Neuron (in vitro differentiated cells): ENCODE measurements at regions not wholly inside any gene's neighbourhood (a gene's known extent, or its start where the extent isn't known, plus 50 kb on each side); places are given as distances from the start of the nearest gene placed in this dataset.

Experiments used
- H2AFZ ChIP-seq: one replicate; pipeline ENCODE4 v1.6.1; 2013; ENCODE audit warnings: low read depth, mild to moderate bottlenecking, inconsistent platforms, low read length, moderate library complexity
- H3K27me3 ChIP-seq: one replicate; pipeline ENCODE4 v1.6.1; 2013; ENCODE audit warnings: low read length; ENCODE audit not compliant: insufficient read depth
- H3K36me3 ChIP-seq: one replicate; pipeline ENCODE4 v1.6.1; 2013; ENCODE audit warnings: low read length; ENCODE audit not compliant: insufficient read depth
- H3K4me1 ChIP-seq: one replicate; pipeline ENCODE4 v1.6.1; 2013; ENCODE audit warnings: low read length; ENCODE audit not compliant: insufficient read depth
- H3K4me3 ChIP-seq: 2 replicates; pipeline ENCODE4 v1.5.1; 2013; ENCODE audit warnings: mild to moderate bottlenecking, low read length, moderate library complexity
- H3K9me3 ChIP-seq: one replicate; pipeline ENCODE4 v1.6.1; 2013; ENCODE audit warnings: low read length

DNA sequence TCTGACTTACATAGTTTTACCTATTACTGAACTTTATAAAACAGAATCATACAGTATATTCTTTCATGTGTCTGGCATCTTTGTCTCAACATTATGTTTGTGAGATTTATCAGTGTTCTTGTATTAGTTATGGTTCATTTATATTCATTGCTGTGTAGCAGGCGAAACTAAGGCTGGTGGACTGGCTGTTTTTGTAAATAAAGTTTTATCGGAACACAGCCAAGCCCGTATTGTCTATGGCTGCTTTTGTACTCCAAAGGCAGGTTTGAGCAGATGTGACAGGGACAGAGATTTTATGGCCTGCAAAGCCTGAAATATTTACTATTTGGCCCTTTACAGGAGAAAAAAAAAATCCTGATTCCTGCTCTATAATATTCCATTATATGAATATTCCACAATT is 405.8 kb upstream of the RGS6 start:
- Histone ChIP-seq H3K36me3 (no peaks in the 10 kb centered on the region), H3K9me3 (peaks cover 2% of the 10 kb centered on the region), H3K4me3 (no peak overlapping the region), H3K27me3 (no peaks in the 10 kb centered on the region), H3K4me1 (peaks cover 13% of the 10 kb centered on the region), H2AFZ (no peak overlapping the region)

DNA sequence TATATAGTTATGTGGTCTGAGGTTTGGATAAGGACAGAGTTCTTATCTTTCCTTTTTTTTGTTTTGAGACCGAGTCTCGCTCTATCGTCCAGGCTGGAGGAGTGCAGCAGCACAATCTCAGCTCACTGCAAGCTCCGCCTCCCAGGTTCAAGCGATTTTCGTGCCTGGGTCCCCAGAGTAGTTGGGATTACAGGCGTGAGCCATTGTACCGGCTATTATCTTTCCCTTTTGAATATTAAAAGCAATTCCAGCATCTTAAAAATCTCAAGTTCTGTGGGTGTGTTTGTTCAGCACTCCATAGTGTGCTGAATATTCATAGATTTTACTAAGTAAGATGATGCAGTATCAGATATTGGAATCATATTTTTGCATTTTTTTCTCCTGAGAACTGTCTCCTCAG is 404.4 kb upstream of the RGS6 start:
- Histone ChIP-seq H3K27me3 (no peaks in the 10 kb centered on the region), H2AFZ (no peak overlapping the region), H3K9me3 (peaks cover 2% of the 10 kb centered on the region), H3K4me3 (no peak overlapping the region), H3K4me1 (peaks cover 20% of the 10 kb centered on the region), H3K36me3 (no peaks in the 10 kb centered on the region)

DNA sequence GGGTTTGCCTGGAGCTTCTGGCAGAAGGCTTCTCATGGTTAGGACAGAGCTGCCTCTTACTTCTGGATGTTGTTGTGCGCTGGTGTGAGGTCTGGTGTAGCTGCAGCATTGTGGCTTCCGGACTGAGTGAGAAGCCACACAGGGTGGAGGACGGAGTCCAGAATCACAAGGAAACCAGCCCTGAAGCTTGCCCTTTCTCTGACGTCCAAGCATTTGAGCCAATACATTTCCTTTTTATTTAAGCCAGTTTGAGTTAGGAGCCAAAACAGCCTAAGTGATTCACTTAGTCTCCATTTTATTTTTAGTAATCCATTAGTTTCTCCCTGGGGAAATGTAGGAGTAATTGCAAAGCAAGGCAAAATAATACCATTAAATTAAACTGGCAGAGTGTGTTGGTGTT is 402.4 kb upstream of the RGS6 start:
- no peak overlapping the region for H3K4me3 ChIP-seq

DNA sequence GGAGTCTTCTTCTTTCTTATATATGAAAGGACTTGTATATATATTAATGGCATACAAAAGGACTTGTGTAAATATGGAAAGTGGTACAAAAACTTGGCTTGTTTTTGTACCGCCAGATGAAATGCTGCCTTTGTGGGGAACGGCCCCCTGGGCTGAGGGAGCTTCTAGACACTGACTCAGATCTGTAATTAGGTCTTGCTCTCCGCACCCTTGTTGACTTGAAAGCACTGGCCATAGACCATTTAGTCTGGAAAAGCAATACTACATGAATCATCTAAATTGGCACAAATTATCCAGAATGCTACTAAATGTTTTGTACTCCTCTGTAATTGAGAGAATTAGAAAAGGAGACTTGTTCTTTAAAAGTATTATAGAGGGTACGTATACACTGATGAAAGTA is 399.9 kb upstream of the RGS6 start:
- Histone ChIP-seq H3K4me3 (no peak overlapping the region), H2AFZ (no peak overlapping the region), H3K9me3 (no peaks in the 10 kb centered on the region), H3K4me1 (peaks cover 21% of the 10 kb centered on the region), H3K27me3 (no peaks in the 10 kb centered on the region), H3K36me3 (no peaks in the 10 kb centered on the region)

More for the DNA sequence above, 402.4 kb upstream of the RGS6 start:
- Histone ChIP-seq H3K9me3 (peaks cover 2% of the 10 kb centered on the region), H2AFZ (no peak overlapping the region), H3K4me1 (peaks cover 21% of the 10 kb centered on the region), H3K36me3 (no peaks in the 10 kb centered on the region), H3K27me3 (no peaks in the 10 kb centered on the region)

DNA sequence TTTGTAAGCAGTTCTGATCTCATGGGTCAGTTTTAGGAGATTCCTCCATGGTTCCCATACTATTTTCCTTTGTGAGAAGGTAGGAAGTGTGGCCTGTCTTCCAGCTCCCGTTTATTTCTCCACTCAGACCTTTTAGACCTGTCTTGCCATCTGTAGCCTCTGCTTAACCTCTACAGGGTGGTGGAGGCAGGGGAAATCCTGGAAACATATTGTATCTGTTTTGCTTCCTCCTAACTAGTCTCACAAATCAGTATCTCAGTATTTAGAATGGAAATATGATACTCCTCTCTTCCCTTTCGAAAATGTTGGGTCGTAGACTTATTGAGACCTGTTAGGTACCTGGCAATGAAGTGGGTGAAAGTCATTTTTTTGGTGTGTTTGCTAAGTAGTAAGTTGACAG is 399.4 kb upstream of the RGS6 start:
- Histone ChIP-seq H2AFZ (no peak overlapping the region), H3K27me3 (no peaks in the 10 kb centered on the region), H3K36me3 (no peaks in the 10 kb centered on the region), H3K9me3 (no peaks in the 10 kb centered on the region), H3K4me3 (no peak overlapping the region), H3K4me1 (peaks cover 21% of the 10 kb centered on the region)

DNA sequence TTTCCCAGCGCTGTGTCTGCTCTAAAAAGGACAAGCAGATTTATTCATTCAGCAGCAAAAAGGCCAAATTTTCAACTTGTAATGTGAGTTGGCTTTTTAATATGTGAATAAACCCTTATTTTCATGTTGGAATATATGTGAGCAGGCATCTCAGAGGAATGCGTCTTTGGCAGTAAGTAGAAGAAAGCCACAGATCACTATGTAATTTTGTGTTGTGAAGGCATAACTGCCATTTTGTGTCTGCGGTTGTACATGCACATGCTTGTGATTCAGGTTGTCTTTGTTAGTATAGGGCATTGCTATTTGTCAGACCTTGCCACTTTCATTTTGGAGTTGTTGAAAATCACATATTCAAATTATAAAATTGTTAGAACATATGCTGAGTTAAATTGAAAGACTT is 398.8 kb upstream of the RGS6 start:
- no peak overlapping the region for H2AFZ ChIP-seq
- H3K36me3 ChIP-seq, result no peaks in the 10 kb centered on the region
- H3K4me1 ChIP-seq, result peaks cover 21% of the 10 kb centered on the region
- H3K9me3 ChIP-seq, result no peaks in the 10 kb centered on the region
- H3K27me3 ChIP-seq, result no peaks in the 10 kb centered on the region
- H3K4me3 ChIP-seq, result no peak overlapping the region

DNA sequence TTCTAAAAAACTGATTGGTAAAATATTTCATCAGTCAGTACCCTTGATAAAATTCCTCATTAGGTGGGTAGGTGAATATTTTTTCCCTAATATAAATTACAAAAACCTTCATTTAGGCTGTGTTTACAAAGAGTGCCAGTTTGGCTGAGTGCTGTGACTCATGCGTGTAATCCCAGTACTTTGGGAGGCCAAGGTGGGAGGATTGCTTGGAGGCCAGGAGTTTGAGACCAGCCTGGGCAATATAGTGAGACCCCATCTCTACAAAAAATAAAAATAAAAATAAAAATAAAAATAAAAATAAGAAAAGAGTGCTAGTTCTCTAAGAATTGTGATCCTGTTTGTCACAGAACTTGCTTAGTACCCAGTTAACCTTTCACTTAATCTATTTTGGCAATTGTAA is 398.4 kb upstream of the RGS6 start:
- Histone ChIP-seq H3K27me3 (no peaks in the 10 kb centered on the region), H3K9me3 (no peaks in the 10 kb centered on the region), H3K36me3 (no peaks in the 10 kb centered on the region), H2AFZ (no peak overlapping the region), H3K4me3 (no peak overlapping the region), H3K4me1 (peaks cover 21% of the 10 kb centered on the region)

DNA sequence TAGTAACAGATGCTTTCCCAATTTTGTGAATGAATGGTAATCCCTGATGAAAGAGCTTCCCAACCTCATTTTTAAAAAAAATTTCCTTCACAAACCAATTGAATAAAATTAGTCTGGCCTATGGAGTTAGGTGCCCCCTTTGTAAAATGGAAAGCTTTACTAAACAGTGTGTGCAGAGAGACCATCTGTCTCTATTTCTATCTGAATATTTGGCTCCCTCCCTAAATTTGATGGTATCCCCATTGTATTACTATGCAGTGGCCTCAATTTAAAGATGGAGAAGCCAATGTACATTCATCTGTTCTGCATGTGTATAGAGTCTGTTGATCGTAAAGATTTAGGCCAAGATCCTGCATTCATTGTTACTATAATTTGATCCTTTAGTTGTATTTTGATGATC is 397.7 kb upstream of the RGS6 start:
- H3K9me3 ChIP-seq, result no peaks in the 10 kb centered on the region
- H3K36me3 ChIP-seq, result no peaks in the 10 kb centered on the region
- H3K4me3 ChIP-seq, result no peak overlapping the region
- peaks cover 24% of the 10 kb centered on the region for H3K4me1 ChIP-seq
- no peak overlapping the region for H2AFZ ChIP-seq
- no peaks in the 10 kb centered on the region for H3K27me3 ChIP-seq

DNA sequence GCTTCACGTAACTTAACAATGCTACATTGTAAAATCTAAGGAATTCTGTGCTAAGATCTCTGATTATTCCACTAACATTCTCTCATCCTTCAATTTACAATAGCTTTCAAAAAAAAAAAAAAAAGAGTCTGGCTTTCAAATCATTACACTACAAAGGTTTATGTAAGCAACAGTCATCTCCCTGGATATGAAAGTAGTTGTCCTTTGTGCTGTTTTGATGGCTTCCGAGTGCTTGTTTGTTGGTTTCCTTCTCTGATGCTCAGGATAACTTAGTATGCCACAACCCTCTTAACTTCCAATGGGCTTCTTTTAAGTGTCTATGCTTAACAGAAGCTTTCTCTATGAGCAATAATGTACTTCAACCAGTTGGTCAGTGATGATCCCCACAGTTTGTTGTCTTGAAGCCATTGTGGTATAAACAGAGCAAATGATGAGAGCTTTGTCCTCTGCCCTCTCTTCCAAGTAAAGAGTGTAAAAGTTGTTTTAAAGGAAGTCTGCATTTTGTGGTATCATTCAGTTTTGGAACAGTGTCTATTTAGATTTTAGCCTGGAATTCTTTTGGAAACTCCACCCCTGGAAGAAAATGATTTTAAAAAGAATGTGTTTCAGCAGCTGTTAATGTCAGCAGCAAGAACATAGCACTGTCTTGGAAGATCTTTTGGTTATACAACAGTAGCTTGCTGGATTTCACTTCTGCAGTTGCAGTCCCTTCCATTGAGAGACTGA is 396.1 kb upstream of the RGS6 start:
- no peak overlapping the region for H3K4me3 ChIP-seq
- no peak overlapping the region for H2AFZ ChIP-seq
- H3K4me1 ChIP-seq, result peaks cover 13% of the 10 kb centered on the region
- H3K9me3 ChIP-seq, result no peaks in the 10 kb centered on the region
- H3K36me3 ChIP-seq, result no peaks in the 10 kb centered on the region
- no peaks in the 10 kb centered on the region for H3K27me3 ChIP-seq

DNA sequence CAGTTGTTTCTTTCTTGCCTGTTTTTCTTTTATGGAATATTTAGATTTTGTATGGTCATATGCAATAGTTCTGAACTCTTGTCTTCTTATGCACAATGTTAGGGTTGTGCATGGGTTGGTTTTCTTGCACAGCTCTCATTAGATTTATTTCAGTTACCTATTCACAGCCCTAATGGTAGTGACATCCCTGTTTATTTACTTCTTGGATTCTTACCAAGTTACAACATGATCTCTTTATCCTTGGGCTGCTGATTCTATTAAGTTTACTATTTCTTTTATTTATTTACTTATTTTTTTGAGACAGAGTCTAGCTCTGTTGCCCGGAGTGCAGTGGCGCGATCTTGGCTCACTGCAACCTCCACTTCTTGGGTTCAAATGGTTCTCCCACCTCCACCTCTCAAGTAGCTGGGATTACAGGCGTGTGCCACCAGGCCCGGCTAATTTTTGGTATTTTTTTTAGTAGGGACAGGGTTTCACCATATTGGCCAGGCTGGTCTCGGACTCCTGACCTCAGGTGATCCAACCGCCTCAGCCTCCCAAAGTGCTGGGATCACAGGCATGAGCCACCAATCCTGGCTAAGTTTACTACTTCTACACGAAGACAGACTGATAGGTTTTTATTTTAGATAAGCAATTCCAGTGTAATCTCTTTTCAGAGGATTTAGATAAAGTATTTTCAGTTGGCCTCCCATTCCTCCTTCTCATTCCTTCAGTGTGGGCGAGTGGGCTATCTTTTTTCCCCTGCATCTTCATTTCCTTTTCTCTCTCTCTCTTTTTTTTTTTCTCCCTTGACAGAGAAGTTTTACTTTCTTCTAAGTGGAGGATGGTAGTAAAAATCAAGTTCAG is 395.1 kb upstream of the RGS6 start:
- H3K4me1 ChIP-seq, result peaks cover 10% of the 10 kb centered on the region

DNA sequence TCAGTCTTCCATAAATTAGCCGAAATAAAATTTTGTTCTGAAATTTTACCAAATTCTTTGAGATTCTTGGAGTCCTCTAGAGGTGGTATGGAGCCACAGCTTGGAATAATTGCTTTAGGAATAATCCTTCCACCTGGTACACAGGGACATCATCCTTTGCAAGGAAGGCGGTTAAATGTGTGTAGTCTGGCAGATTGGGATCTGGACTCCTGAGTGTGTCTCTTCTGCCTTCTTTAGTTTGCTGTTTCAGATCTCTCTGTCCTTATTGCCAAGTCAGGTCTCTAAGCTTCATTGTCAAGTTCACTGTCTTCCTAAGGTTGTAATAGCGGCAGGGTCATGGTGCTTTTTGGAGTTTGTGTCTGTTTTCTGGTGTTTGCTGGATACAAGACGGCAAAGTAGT is 393.9 kb upstream of the RGS6 start:
- no peaks in the 10 kb centered on the region for H3K36me3 ChIP-seq
- H3K27me3 ChIP-seq, result no peaks in the 10 kb centered on the region
- no peak overlapping the region for H3K4me3 ChIP-seq
- no peak overlapping the region for H2AFZ ChIP-seq
- no peaks in the 10 kb centered on the region for H3K9me3 ChIP-seq
- peaks cover 3% of the 10 kb centered on the region for H3K4me1 ChIP-seq

More for the DNA sequence above, 395.1 kb upstream of the RGS6 start:
- no peak overlapping the region for H2AFZ ChIP-seq
- no peaks in the 10 kb centered on the region for H3K27me3 ChIP-seq
- H3K9me3 ChIP-seq, result no peaks in the 10 kb centered on the region
- H3K36me3 ChIP-seq, result no peaks in the 10 kb centered on the region
- no peak overlapping the region for H3K4me3 ChIP-seq

DNA sequence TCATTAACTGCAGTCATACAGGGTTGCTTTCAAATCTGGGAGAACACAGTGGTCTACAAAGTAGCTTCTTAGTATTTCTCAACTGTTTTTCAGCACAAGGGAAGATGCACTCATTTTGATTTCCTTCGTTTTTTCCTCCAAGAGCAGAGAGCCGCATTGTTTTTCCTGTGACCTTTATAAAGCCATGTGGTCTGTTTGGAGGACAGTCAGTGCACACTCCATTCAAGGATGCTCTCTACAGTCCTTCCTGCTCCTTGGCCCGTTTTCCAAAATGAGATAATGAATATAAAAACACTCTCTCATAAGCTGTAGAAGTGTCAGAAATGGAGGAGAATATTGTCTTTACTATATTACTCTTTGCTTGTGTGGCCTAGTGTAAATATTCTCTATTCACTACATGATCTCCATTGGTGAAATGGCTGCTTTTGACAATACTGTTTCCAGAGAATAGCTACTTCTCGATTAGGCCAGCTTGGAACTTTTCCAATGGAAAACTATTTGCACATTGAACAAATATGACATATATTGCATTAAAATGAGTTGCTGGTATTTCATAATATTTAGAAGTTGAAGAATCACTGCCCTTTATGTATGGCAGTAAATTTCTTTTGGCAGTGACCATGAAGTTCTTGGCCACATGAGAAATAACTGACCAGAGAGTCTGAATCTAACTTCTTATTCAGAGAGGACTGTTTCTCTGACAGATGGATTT is 393.1 kb upstream of the RGS6 start:
- Histone ChIP-seq H3K36me3 (no peaks in the 10 kb centered on the region), H3K27me3 (no peaks in the 10 kb centered on the region), H2AFZ (no peak overlapping the region), H3K4me1 (peaks cover 3% of the 10 kb centered on the region), H3K4me3 (no peak overlapping the region), H3K9me3 (no peaks in the 10 kb centered on the region)

DNA sequence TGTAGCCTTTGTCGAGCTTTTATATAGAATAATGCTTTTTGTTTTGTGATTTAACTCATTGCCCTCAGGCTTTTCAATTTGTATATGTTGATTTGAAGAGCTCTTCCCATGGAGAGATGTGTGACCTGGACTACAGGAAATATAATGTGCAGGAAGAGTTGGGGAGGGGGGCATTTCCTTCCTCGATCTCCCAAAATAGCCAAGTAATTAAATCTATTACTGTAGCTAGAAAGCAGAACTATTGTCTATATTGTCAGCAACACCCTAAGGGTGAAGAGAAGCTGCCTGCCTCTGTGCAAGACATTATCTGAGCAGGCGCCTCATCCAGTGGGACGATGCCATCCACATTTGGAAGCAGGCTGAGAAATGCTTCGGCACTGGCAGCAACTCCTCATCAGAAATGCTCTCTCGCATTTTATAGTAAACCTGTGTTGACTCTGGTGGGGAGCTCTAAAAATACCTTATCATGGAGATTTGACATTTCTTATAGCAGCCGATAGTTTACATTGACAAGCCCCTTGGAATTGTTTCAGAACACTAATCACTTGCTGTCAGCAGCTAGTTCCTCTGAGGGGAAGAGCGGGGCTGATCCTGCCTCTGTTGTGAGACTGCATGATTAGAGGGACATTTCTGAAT is 392.5 kb upstream of the RGS6 start:
- H3K4me3 ChIP-seq, result no peak overlapping the region
- no peaks in the 10 kb centered on the region for H3K27me3 ChIP-seq
- H2AFZ ChIP-seq, result no peak overlapping the region
- H3K9me3 ChIP-seq, result no peaks in the 10 kb centered on the region
- H3K4me1 ChIP-seq, result peaks cover 3% of the 10 kb centered on the region
- H3K36me3 ChIP-seq, result no peaks in the 10 kb centered on the region
